Naive thymus-derived CD4-positive, alpha-beta T cell (primary cell): ENCODE measurements at regions not wholly inside any gene's neighbourhood (a gene's known extent, or its start where the extent isn't known, plus 50 kb on each side); places are given as distances from the start of the nearest gene placed in this dataset.
"Not testable (repeated sequence)": the region's sequence is repeated elsewhere in the genome, so short reads cannot be mapped to it uniquely, and the experiment has no call there.

ENCODE experiments used
- ATAC-seq: fragments of 150-1000 bp; cut with Tn5 transposase; 2 replicates; pipeline ENCODE4 v1.10.0; 2021; ENCODE audit warnings: mild to moderate bottlenecking, moderate library complexity
- CTCF ChIA-PET: fragments of 350-600 bp; sonication (Branson Sonifier 250); formaldehyde crosslinking; loops from one replicate; lab custom pipeline; 2021; ENCODE audit warnings: antibody characterized with exemption; lab: Charles Lee
- POLR2A ChIA-PET: fragments of 350-600 bp; sonication (Branson Sonifier 250); formaldehyde crosslinking; loops from one replicate; lab custom pipeline; 2021; ENCODE audit warnings: antibody characterized with exemption, inconsistent platforms; lab: Charles Lee
- DNase-seq, 9 donors: peaks; one replicate each; pipeline versions ENCODE4 v3.0.0 to v3.0.0-alpha.2; 2020 to 2022; ENCODE audit warnings: mixed read lengths in 1 of 9
- H3K27ac ChIP-seq: one replicate; pipeline ENCODE4 v1.7.0; 2013; ENCODE audit warnings: mild to moderate bottlenecking, low read depth, low read length, moderate library complexity
- H3K27me3 ChIP-seq, 2 donors: one replicate each; pipeline ENCODE4 v1.7.0; 2013; ENCODE audit warnings: low read length in 2 of 2, mild to moderate bottlenecking in 2 of 2, moderate library complexity in 2 of 2; ENCODE audit not compliant: control insufficient read depth in 2 of 2, insufficient read depth in 2 of 2
- H3K36me3 ChIP-seq, 3 experiments: 1 replicate in 2 of 3; 2 replicates in 1 of 3; pipeline ENCODE4 v1.7.0; 2013; ENCODE audit warnings: low read length in 3 of 3, mild to moderate bottlenecking in 3 of 3, moderate library complexity in 1 of 3; ENCODE audit not compliant: insufficient read depth in 3 of 3, control insufficient read depth in 2 of 3
- H3K4me1 ChIP-seq, 2 donors: one replicate each; pipeline ENCODE4 v1.7.0; 2013; ENCODE audit warnings: low read length in 2 of 2, mild to moderate bottlenecking in 2 of 2, moderate library complexity in 1 of 2; ENCODE audit not compliant: control insufficient read depth in 2 of 2, insufficient read depth in 2 of 2
- H3K4me3 ChIP-seq: 2 replicates; pipeline ENCODE4 v1.7.0; 2013; ENCODE audit warnings: mild to moderate bottlenecking, low read length
- H3K9me3 ChIP-seq, 3 experiments: 1 replicate in 2 of 3; 2 replicates in 1 of 3; pipeline ENCODE4 v1.7.0; 2013; ENCODE audit warnings: low read length in 3 of 3; ENCODE audit not compliant: control insufficient read depth in 2 of 3
- H3K27ac Mint-ChIP-seq, 9 donors: one replicate each; pipeline ENCODE4 v1.8.0; 2020 to 2022; ENCODE audit warnings: mixed read lengths in 9 of 9, mild to moderate bottlenecking in 8 of 9, moderate library complexity in 5 of 9, inconsistent platforms in 2 of 9
- H3K27me3 Mint-ChIP-seq, 5 donors: one replicate each; pipeline ENCODE4 v1.8.0; 2021 to 2022; ENCODE audit warnings: mixed read lengths in 5 of 5, mild to moderate bottlenecking in 1 of 5
- H3K36me3 Mint-ChIP-seq, 5 donors: one replicate each; pipeline ENCODE4 v1.8.0; 2020 to 2022; ENCODE audit warnings: mixed read lengths in 5 of 5, mild to moderate bottlenecking in 3 of 5, inconsistent platforms in 1 of 5
- H3K4me1 Mint-ChIP-seq, 7 donors: one replicate each; pipeline ENCODE4 v1.8.0; 2020 to 2022; ENCODE audit warnings: mixed read lengths in 7 of 7, mild to moderate bottlenecking in 3 of 7, inconsistent platforms in 1 of 7
- H3K4me3 Mint-ChIP-seq, 10 donors: one replicate each; pipeline ENCODE4 v1.8.0; 2020 to 2022; ENCODE audit warnings: mild to moderate bottlenecking in 10 of 10, mixed read lengths in 10 of 10, moderate library complexity in 6 of 10, inconsistent platforms in 2 of 10
- H3K9me3 Mint-ChIP-seq, 11 donors: one replicate each; pipeline ENCODE4 v1.8.0; 2020 to 2022; ENCODE audit warnings: mixed read lengths in 11 of 11, mild to moderate bottlenecking in 4 of 11, inconsistent platforms in 1 of 11, moderate library complexity in 1 of 11
- intact Hi-C, 2 donors: fragments of 100-400 bp; cut with micrococcal nuclease; formaldehyde crosslinking; loops; one replicate each; pipeline ENCODE4 v1.15.1; 2023

GRCh38 chr7:75201606-75202079 lies 109.3 kb downstream of the GTF2IRD2B start:
- H3K27me3 ChIP-seq, H3K36me3 Mint-ChIP-seq, H3K36me3 ChIP-seq, intact Hi-C loops, H3K4me3 ChIP-seq, CTCF ChIA-PET, H3K4me1 ChIP-seq, POLR2A ChIA-PET, DNase-seq, H3K27ac ChIP-seq, H3K27ac Mint-ChIP-seq, H3K4me1 Mint-ChIP-seq, H3K27me3 Mint-ChIP-seq, H3K9me3 ChIP-seq, H3K9me3 Mint-ChIP-seq, H3K4me3 Mint-ChIP-seq: not testable (repeated sequence)
- peak; percentile 77 for ATAC-seq

DNA sequence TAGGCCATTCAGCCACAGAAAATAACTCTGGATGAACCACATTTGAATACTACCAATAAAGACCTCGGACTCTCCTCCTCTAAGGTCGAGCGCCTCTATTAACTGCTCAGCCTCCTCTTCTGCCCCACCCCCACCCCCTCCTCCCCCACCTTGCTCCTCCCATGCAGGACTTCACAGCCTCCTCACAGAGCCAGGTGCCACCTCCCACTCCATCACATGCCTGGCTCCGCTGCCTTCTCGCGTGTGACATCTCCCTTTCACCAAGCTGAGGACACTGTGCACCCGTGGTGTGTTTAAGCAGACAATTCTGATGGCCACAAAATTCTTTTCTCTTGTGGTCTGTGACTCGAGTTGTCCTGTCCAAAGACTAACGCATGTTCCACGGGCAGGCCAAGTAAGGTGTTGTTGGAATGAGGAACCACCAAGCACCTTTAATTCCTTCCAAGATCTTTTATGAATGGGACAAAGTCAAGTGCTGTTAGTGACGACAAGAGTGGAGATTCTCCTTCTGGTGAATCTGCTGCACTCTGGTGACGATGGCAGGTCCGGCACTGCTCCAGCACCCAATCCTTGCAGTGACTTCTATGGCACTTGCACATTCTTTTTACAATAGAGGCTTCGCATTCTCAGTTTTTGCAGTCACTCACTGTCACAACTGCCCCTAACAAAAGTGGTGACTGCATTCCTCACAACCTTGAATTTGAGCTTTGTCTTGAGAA lies 113.1 kb downstream of the GTF2IRD2B start:
- H3K4me1 Mint-ChIP-seq, H3K27ac ChIP-seq, POLR2A ChIA-PET, H3K36me3 Mint-ChIP-seq, H3K9me3 ChIP-seq, H3K4me3 ChIP-seq, H3K4me3 Mint-ChIP-seq, intact Hi-C loops, CTCF ChIA-PET, H3K27me3 ChIP-seq, H3K36me3 ChIP-seq, H3K27me3 Mint-ChIP-seq, H3K4me1 ChIP-seq, H3K9me3 Mint-ChIP-seq, DNase-seq, H3K27ac Mint-ChIP-seq, ATAC-seq: not testable (repeated sequence)

DNA sequence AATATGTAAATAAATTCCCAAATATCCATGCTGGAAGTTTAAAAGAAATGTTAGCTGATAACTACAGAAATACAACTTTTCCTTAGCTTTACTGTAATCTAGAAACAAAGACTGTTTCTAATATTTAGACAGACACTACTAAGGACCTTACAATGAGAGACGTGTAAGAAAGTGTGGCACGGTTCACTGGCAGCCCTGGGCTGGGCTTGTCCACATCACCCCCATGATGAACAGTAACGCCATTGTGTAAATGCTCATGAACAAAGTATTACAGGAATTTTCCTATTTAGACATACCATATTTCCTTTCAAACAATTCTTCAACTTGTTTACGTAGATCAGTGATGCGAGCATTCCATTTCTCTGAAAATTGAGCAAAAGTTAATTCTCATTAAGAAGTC lies 123.1 kb downstream of the GTF2IRD2B start:
- H3K4me1 ChIP-seq, intact Hi-C loops, ATAC-seq, H3K4me3 ChIP-seq, CTCF ChIA-PET, H3K36me3 Mint-ChIP-seq, H3K9me3 Mint-ChIP-seq, POLR2A ChIA-PET, H3K4me3 Mint-ChIP-seq, H3K27ac Mint-ChIP-seq, H3K27ac ChIP-seq, DNase-seq, H3K27me3 Mint-ChIP-seq, H3K9me3 ChIP-seq, H3K36me3 ChIP-seq, H3K4me1 Mint-ChIP-seq, H3K27me3 ChIP-seq: not testable (repeated sequence)

DNA sequence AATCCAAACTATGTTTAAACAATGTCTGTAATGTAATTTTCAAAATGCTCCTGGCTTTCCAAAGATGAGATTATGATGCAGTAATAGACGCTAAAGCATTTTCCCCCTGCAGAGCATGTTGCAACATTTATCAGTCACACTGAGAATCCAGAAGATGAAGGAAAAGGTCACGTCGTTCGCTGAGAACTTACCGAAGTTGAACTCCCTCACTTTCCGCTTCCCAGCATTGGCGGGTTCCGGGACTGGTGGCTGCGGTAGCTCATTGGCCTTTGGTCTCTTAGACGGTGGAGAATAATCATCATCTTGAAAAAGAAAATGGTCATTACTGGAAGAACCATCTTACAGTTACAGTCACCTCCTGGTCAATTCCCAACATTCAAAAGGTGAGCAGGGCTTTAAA lies 124.6 kb downstream of the GTF2IRD2B start:
- ATAC-seq, H3K27me3 Mint-ChIP-seq, H3K4me1 Mint-ChIP-seq, H3K4me3 ChIP-seq, intact Hi-C loops, H3K27ac Mint-ChIP-seq, POLR2A ChIA-PET, H3K4me1 ChIP-seq, H3K9me3 ChIP-seq, H3K4me3 Mint-ChIP-seq, H3K27me3 ChIP-seq, DNase-seq, H3K27ac ChIP-seq, H3K9me3 Mint-ChIP-seq, H3K36me3 ChIP-seq, H3K36me3 Mint-ChIP-seq, CTCF ChIA-PET: not testable (repeated sequence)

DNA sequence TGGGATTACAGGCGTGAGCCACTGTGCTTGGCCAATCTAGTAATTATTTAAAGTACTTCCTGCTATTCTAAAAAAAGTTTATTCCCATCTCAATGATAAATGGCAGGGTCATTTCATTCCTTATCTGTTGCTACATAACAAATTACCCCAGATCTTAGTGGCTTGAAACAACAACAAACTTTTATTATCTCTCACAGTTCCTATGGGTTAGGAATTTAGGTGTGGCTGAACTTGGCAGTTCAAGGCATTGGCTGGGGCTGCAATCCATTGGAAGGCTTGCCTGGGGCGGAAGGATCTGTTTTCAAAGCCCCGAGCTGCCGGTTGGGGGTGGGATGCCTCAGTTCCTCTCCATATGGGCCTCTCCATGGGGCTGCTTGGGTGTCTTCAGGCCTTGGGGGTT lies 133.7 kb downstream of the GTF2IRD2B start:
- H3K9me3 ChIP-seq, H3K4me1 ChIP-seq, H3K36me3 Mint-ChIP-seq, H3K4me3 Mint-ChIP-seq, H3K27ac Mint-ChIP-seq, ATAC-seq, CTCF ChIA-PET, H3K27me3 Mint-ChIP-seq, H3K27me3 ChIP-seq, intact Hi-C loops, H3K4me3 ChIP-seq, H3K36me3 ChIP-seq, POLR2A ChIA-PET, H3K9me3 Mint-ChIP-seq, H3K27ac ChIP-seq, DNase-seq, H3K4me1 Mint-ChIP-seq: not testable (repeated sequence)

- POLR2A ChIA-PET, H3K27me3 ChIP-seq, H3K4me3 Mint-ChIP-seq, H3K36me3 ChIP-seq, H3K4me3 ChIP-seq, H3K9me3 ChIP-seq, H3K9me3 Mint-ChIP-seq, intact Hi-C loops, H3K27me3 Mint-ChIP-seq, H3K36me3 Mint-ChIP-seq, H3K27ac Mint-ChIP-seq, ATAC-seq, H3K4me1 Mint-ChIP-seq, DNase-seq, H3K4me1 ChIP-seq, H3K27ac ChIP-seq, CTCF ChIA-PET: not testable (repeated sequence)
Observed at GRCh38 chr7:75229558-75229957, 137.2 kb downstream of the GTF2IRD2B start.

GRCh38 chr7:75230558-75230957 lies 138.2 kb downstream of the GTF2IRD2B start:
- intact Hi-C loops, H3K4me1 Mint-ChIP-seq, H3K4me3 ChIP-seq, H3K4me3 Mint-ChIP-seq, H3K9me3 Mint-ChIP-seq, ATAC-seq, H3K27me3 ChIP-seq, DNase-seq, H3K27ac ChIP-seq, CTCF ChIA-PET, H3K36me3 ChIP-seq, H3K27ac Mint-ChIP-seq, H3K4me1 ChIP-seq, POLR2A ChIA-PET, H3K27me3 Mint-ChIP-seq, H3K9me3 ChIP-seq, H3K36me3 Mint-ChIP-seq: not testable (repeated sequence)
